Breast epithelium (tissue), 3 donors: ENCODE measurements at regions not wholly inside any gene's neighbourhood (a gene's known extent, or its start where the extent isn't known, plus 50 kb on each side); places are given as distances from the start of the nearest gene placed in this dataset.

ENCODE experiments used
- CTCF ChIP-seq, 3 donors: fragments of 450-650 bp; IDR thresholded peaks; one replicate each; pipeline ENCODE4 v1.5.1; 2016 to 2017; ENCODE audit warnings: antibody characterized with exemption in 3 of 3, mild to moderate bottlenecking in 3 of 3, moderate library complexity in 3 of 3
- POLR2A ChIP-seq: fragments of 450-650 bp; IDR thresholded peaks from one replicate; pipeline ENCODE4 v1.6.1; 2016; ENCODE audit warnings: antibody characterized with exemption, mild to moderate bottlenecking, moderate library complexity
- POLR2AphosphoS5 ChIP-seq, 3 donors: sonication (generic); formaldehyde crosslinking; IDR thresholded peaks; one replicate each; pipeline ENCODE4 v1.6.1; 2017; ENCODE audit warnings: antibody characterized with exemption in 3 of 3

- TF ChIP-seq POLR2AphosphoS5 (IDR thresholded peaks at IDR 0.05) = no peak
- no peak for TF ChIP-seq CTCF (IDR thresholded peaks at IDR 0.05)
- no peak for TF ChIP-seq POLR2A
These were observed 545.7 kb upstream of the B3GAT1 start for GRCh38 chr11:134957540-134958335.
